ENCODE measurements at regions not wholly inside any gene's neighbourhood (a gene's known extent, or its start where the extent isn't known, plus 50 kb on each side); places are given as distances from the start of the nearest gene placed in this dataset.

- TF ChIP-seq CTCF (conservative IDR thresholded peaks at IDR 0.05 in 1 of 2, IDR thresholded peaks at IDR 0.05 in 1 of 2; ENCODE audit: extremely low read depth in 1 of 2, insufficient read depth in 1 of 2, low read depth in 1 of 2, low read length in 2 of 2) (no peak), EZH2 (IDR thresholded peaks at IDR 0.05; ENCODE audit: borderline replicate concordance, low read length) (no peak)
Observed at GRCh38 chr2:136183097-136183496, 65.1 kb upstream of the CXCR4 start.

Data from mammary epithelial cell (primary cell).